ENCODE measurements at regions not wholly inside any gene's neighbourhood (a gene's known extent, or its start where the extent isn't known, plus 50 kb on each side); places are given as distances from the start of the nearest gene placed in this dataset.

- TF ChIP-seq CTCF (IDR thresholded peaks at IDR 0.05; ENCODE audit: low read depth, low read length) = peak; percentile 30
- no peak for TF ChIP-seq EZH2phosphoT487 (IDR thresholded peaks at IDR 0.05; ENCODE audit: low read depth)
Observed at GRCh38 chr13:33543631-33544265, 258.2 kb upstream of the STARD13 start.
